IPS DF 6.9 (cell line): ENCODE measurements at regions not wholly inside any gene's neighbourhood (a gene's known extent, or its start where the extent isn't known, plus 50 kb on each side); places are given as distances from the start of the nearest gene placed in this dataset.

Source experiments
- DNase-seq: peaks from one replicate; pipeline ENCODE4 v3.0.0-alpha.2; 2013; ENCODE audit warnings: low read depth, low spot score
- H3K27ac ChIP-seq: one replicate; pipeline ENCODE4 v1.5.1; 2013; ENCODE audit warnings: low read length, control low read depth
- H3K27me3 ChIP-seq: 2 replicates; pipeline ENCODE4 v1.6.1; 2013; ENCODE audit warnings: mild to moderate bottlenecking, low read length; ENCODE audit not compliant: control insufficient read depth, insufficient read depth
- H3K36me3 ChIP-seq: 2 replicates; pipeline ENCODE4 v1.6.1; 2013; ENCODE audit warnings: low read length; ENCODE audit not compliant: control insufficient read depth, insufficient read depth
- H3K4me1 ChIP-seq: 2 replicates; pipeline ENCODE4 v1.6.1; 2013; ENCODE audit warnings: low read length; ENCODE audit not compliant: control insufficient read depth, insufficient read depth
- H3K4me3 ChIP-seq: 2 replicates; pipeline ENCODE4 v1.5.1; 2013; ENCODE audit warnings: mild to moderate bottlenecking, low read length
- H3K9me3 ChIP-seq: 2 replicates; pipeline ENCODE4 v1.6.1; 2013; ENCODE audit warnings: low read length, inconsistent platforms; ENCODE audit not compliant: control insufficient read depth, insufficient read depth
- WGBS: extraction: QIAGEN DNeasy Blood & Tissue Kit; methylation state at CpG from one replicate; pipeline ENCODE4 v1.1.7; 2013; ENCODE audit warnings: mixed read lengths, missing lambda C conversion rate; ENCODE audit not compliant: insufficient read length, insufficient coverage; 5-methylcytosine and 5-hydroxymethylcytosine counted together

DNA sequence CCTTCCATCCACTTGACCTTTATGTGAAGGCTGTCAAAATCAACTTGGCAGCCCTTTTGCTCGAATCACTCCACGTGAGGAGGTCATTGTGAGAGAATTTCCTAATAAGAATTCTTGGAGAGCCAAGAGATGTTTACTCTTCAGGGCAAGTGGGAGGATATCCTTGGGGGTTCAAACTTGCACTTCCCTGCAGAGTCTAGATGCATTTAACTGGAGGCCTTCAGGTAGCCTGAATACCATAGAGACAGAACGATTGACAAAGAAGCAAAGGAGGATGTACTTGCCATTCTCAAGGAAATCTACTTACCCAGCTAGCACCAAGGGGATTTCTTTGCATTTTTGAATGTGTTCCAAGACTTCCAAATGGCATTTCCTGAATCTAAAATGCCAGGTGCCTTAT, 1702.6 kb upstream of the FLRT2 start:
- Histone ChIP-seq H3K36me3 (no peaks in the 10 kb centered on the region), H3K4me1 (peaks cover 1% of the 10 kb centered on the region; the same call in 1 of the 2 replicates), H3K4me3 (no peak overlapping the region), H3K27me3 (no peaks in the 10 kb centered on the region), H3K27ac (no peak overlapping the region), H3K9me3 (no peaks in the 10 kb centered on the region)
- WGBS: no CpG with 5 or more reads among the region's 3 CpGs
- no peak for DNase-seq

DNA sequence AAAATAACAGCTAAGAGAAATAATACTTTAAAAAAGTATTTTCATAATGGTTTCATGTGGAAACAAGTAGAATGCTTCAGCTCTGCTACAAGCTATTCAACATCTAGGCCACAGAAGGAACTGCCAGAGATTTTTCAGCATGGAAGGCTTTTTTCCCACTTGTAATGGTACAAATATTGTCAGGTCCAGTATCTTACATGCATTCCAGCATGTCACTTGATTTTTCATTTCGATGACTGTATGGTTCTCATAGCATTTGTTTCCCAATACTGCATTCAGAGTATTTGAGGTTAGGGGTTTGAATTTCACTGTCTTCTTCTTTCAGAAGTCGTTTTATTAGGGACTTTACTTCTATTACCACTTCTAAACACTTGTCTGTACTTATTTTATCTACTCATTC, 1701.5 kb upstream of the FLRT2 start:
- DNase-seq: no peak
- Histone ChIP-seq H3K27me3 (no peaks in the 10 kb centered on the region), H3K36me3 (no peaks in the 10 kb centered on the region), H3K27ac (no peak overlapping the region), H3K4me3 (no peak overlapping the region), H3K9me3 (no peaks in the 10 kb centered on the region), H3K4me1 (peaks cover 1% of the 10 kb centered on the region; the same call in 1 of the 2 replicates)
- WGBS: no CpG with 5 or more reads among the region's 2 CpGs

DNA sequence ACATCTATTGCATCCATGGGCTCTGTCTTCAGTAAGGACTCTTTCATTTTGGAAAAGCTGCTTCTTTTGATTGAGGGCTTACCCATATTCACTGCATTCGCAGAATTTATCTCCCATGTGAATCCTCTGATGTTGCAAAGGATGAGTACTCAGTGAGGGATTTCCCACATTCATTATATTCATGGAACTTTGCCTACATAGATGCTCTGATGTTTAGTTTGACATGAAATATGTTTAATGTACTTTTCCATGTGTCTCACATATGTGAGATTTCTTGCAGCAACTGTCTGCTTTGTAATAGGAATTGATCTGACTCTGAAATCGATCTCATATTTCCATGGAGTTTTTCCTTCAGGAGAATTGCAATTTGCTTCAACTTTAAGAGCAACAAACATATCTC, 1699.6 kb upstream of the FLRT2 start:
- no CpG with 5 or more reads among the region's 2 CpGs for whole genome bisulfite sequencing

DNA sequence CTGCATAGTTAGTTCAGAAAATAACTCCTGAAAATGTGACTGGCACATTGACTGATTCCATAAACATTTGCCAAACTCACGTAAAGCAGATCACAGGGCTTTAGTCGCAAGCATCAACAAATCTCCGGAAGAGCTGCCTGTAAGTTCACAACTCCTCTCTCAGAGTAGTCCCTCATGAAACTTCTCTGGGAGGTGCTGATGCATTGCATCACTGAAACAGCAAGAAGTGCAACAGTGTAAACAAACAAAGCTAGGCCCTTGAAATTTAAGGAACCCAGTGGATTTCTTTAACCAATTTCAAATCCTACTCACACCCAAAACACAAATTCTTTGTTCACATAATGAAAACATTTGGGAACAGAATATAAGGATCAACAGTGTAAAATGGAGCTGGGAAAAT, 1691.7 kb upstream of the FLRT2 start:
- WGBS: no CpG with 5 or more reads among the region's 3 CpGs
- no peaks in the 10 kb centered on the region for H3K4me1 ChIP-seq
- no peak overlapping the region for H3K4me3 ChIP-seq
- no peak for DNase-seq
- H3K27me3 ChIP-seq: no peaks in the 10 kb centered on the region
- H3K36me3 ChIP-seq: no peaks in the 10 kb centered on the region
- H3K27ac ChIP-seq: no peak overlapping the region
- H3K9me3 ChIP-seq: no peaks in the 10 kb centered on the region

More for the DNA sequence above, 1699.6 kb upstream of the FLRT2 start:
- no peak overlapping the region for H3K4me3 ChIP-seq
- no peaks in the 10 kb centered on the region for H3K36me3 ChIP-seq
- DNase-seq: no peak
- peaks cover 1% of the 10 kb centered on the region; the same call in 1 of the 2 replicates for H3K4me1 ChIP-seq
- no peak overlapping the region for H3K27ac ChIP-seq
- no peaks in the 10 kb centered on the region for H3K27me3 ChIP-seq
- H3K9me3 ChIP-seq: no peaks in the 10 kb centered on the region

DNA sequence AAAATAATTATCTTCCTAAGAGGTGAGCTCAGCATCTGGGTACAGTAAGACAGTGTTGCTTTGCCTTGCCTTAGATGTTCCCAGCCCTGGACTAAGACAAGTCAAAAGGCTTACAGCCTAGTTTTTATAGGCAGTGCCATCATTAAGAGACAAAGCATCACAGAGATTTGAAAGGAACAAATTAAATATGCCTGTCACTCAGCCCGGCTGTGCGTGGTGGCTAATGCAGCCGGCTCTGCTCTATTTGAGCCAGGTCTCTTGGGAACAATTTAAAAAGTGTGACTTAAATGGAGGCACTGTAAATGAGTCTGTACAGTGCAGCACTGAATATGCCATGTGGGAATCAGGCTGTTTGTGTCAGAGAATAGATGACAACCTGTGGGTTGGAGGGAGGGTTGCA, 1687.4 kb upstream of the FLRT2 start:
- no peaks in the 10 kb centered on the region for H3K36me3 ChIP-seq
- no peak overlapping the region for H3K4me3 ChIP-seq
- no peaks in the 10 kb centered on the region for H3K4me1 ChIP-seq
- H3K9me3 ChIP-seq: no peaks in the 10 kb centered on the region
- no peak for DNase-seq
- no peak overlapping the region for H3K27ac ChIP-seq
- H3K27me3 ChIP-seq: no peaks in the 10 kb centered on the region
- no CpG with 5 or more reads among the region's 3 CpGs for WGBS

DNA sequence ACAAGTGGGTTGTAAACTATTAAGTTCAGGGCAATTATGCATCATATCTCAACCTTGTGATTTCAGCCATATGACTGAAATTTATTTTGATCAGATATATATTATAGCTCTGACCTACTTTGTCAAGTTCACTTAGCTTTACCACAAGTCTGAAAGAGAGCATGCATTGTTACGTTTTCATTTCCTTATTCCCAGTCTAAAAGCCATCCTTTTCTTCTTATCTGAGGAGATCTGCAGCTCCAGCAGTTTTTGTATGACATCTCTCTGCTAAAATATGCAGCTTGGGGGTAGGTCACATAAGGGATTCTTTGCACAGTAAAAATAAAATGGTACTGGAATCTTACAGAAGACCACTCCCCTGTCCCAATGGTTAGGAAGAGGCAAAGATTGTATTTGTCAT, 1682.8 kb upstream of the FLRT2 start:
- WGBS: no CpG with 5 or more reads among the region's 1 CpG
- Histone ChIP-seq H3K27me3 (no peaks in the 10 kb centered on the region), H3K4me3 (no peak overlapping the region), H3K9me3 (no peaks in the 10 kb centered on the region), H3K36me3 (no peaks in the 10 kb centered on the region), H3K4me1 (no peaks in the 10 kb centered on the region; the same call in 1 of the 2 replicates), H3K27ac (no peak overlapping the region)
- no peak for DNase-seq

- no peaks in the 10 kb centered on the region for H3K9me3 ChIP-seq
- H3K27me3 ChIP-seq: no peaks in the 10 kb centered on the region
- no peak overlapping the region for H3K27ac ChIP-seq
- H3K4me1 ChIP-seq: no peaks in the 10 kb centered on the region; the same call in 1 of the 2 replicates
- no peaks in the 10 kb centered on the region for H3K36me3 ChIP-seq
- no peak for DNase-seq
- 100% methylated on average over 2 of the region's 5 CpGs for WGBS
- no peak overlapping the region for H3K4me3 ChIP-seq
Measured at GRCh38 chr14:83850092-83850491, 1679.9 kb upstream of the FLRT2 start.

GRCh38 chr14:83856334-83856733, 1673.6 kb upstream of the FLRT2 start:
- Histone ChIP-seq H3K9me3 (no peaks in the 10 kb centered on the region), H3K27ac (no peak overlapping the region), H3K4me3 (no peak overlapping the region), H3K27me3 (no peaks in the 10 kb centered on the region), H3K36me3 (no peaks in the 10 kb centered on the region), H3K4me1 (no peaks in the 10 kb centered on the region)
- no peak for DNase-seq
- no CpG with 5 or more reads among the region's 3 CpGs for WGBS

GRCh38 chr14:83860631-83861155, 1669.3 kb upstream of the FLRT2 start:
- no peak overlapping the region for H3K27ac ChIP-seq
- no CpG with 5 or more reads among the region's 5 CpGs for WGBS
- H3K4me3 ChIP-seq: no peak overlapping the region

DNA sequence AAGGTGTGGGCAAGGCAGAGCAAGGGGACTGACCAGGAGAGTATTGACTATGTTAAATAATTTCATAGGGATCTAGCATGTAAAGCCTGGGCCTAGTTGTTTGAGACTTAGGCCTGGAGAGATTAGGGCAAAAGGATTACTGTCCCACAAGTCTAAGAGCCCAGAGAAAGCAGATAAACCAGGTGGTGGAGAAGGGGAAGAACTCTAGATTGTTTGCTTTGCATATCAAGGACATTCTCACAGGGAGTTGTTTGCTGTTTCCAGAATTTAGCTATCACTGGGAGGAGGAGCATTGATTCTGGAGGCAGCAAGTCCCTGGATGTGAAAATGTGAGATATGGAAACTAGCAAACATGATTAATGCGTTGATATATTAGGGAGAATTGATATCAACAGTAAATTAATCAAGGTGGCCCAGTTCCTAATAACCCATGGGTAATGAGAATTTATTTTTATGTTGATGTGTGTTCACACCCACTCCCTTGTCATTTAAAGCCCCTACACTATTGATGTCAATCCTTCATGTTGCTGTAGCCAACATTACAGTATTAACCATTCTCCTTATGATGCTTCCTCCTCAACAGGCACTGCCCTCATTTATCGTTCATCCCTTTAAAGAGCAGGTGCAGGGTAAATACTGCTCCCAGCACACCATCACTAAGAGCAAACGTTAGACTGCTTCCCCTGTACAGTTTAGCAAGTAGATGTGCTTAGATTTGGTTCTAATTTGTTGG, 1666.7 kb upstream of the FLRT2 start:
- Histone ChIP-seq H3K4me1 (no peaks in the 10 kb centered on the region), H3K9me3 (no peaks in the 10 kb centered on the region), H3K27me3 (no peaks in the 10 kb centered on the region), H3K27ac (no peak overlapping the region), H3K36me3 (no peaks in the 10 kb centered on the region), H3K4me3 (no peak overlapping the region)
- no peak for DNase-seq
- WGBS: no CpG with 5 or more reads among the region's 3 CpGs

More at GRCh38 chr14:83860631-83861155, 1669.3 kb upstream of the FLRT2 start:
- no peaks in the 10 kb centered on the region for H3K4me1 ChIP-seq
- no peaks in the 10 kb centered on the region for H3K36me3 ChIP-seq
- DNase-seq: no peak
- H3K9me3 ChIP-seq: no peaks in the 10 kb centered on the region
- H3K27me3 ChIP-seq: no peaks in the 10 kb centered on the region

GRCh38 chr14:83864106-83864505, 1665.8 kb upstream of the FLRT2 start:
- no CpG with 5 or more reads among the region's 5 CpGs for WGBS
- DNase-seq: no peak
- H3K9me3 ChIP-seq: no peaks in the 10 kb centered on the region

More at GRCh38 chr14:83864106-83864505, 1665.8 kb upstream of the FLRT2 start:
- Histone ChIP-seq H3K27me3 (no peaks in the 10 kb centered on the region), H3K4me3 (no peak overlapping the region), H3K4me1 (no peaks in the 10 kb centered on the region), H3K27ac (no peak overlapping the region), H3K36me3 (no peaks in the 10 kb centered on the region)
